Naive B cell (primary cell): ENCODE measurements at regions not wholly inside any gene's neighbourhood (a gene's known extent, or its start where the extent isn't known, plus 50 kb on each side); places are given as distances from the start of the nearest gene placed in this dataset.
"Not testable (repeated sequence)": the region's sequence is repeated elsewhere in the genome, so short reads cannot be mapped to it uniquely, and the experiment has no call there.

Source experiments
- ATAC-seq, 2 donors: fragments of 150-1000 bp; cut with Tn5 transposase; 2 replicates each; pipeline ENCODE4 v1.10.0; 2021; ENCODE audit warnings: low read depth in 2 of 2, mild to moderate bottlenecking in 2 of 2, moderate library complexity in 2 of 2
- DNase-seq: peaks from one replicate; pipeline ENCODE4 v3.0.0; 2022
- H3K27ac Mint-ChIP-seq, 6 donors: one replicate each; pipeline ENCODE4 v1.8.0; 2020 to 2022; ENCODE audit warnings: mild to moderate bottlenecking in 6 of 6, mixed read lengths in 6 of 6, moderate library complexity in 5 of 6, inconsistent platforms in 2 of 6
- H3K27me3 Mint-ChIP-seq, 3 donors: one replicate each; pipeline ENCODE4 v1.8.0; 2021 to 2022; ENCODE audit warnings: mixed read lengths in 3 of 3, mild to moderate bottlenecking in 1 of 3
- H3K36me3 Mint-ChIP-seq, 2 donors: one replicate each; pipeline ENCODE4 v1.8.0; 2020 to 2022; ENCODE audit warnings: mixed read lengths in 2 of 2, inconsistent platforms in 1 of 2, mild to moderate bottlenecking in 1 of 2
- H3K4me1 Mint-ChIP-seq, 3 donors: one replicate each; pipeline ENCODE4 v1.8.0; 2020 to 2022; ENCODE audit warnings: mixed read lengths in 3 of 3, inconsistent platforms in 1 of 3, mild to moderate bottlenecking in 1 of 3, moderate library complexity in 1 of 3
- H3K4me3 Mint-ChIP-seq, 8 donors: one replicate each; pipeline ENCODE4 v1.8.0; 2020 to 2022; ENCODE audit warnings: mild to moderate bottlenecking in 8 of 8, mixed read lengths in 8 of 8, moderate library complexity in 8 of 8, inconsistent platforms in 2 of 8
- H3K9me3 Mint-ChIP-seq, 7 donors: one replicate each; pipeline ENCODE4 v1.8.0; 2020 to 2022; ENCODE audit warnings: mixed read lengths in 7 of 7, mild to moderate bottlenecking in 5 of 7, inconsistent platforms in 2 of 7, moderate library complexity in 1 of 7

- Mint-ChIP-seq H3K9me3 (peaks cover 0 to 10% (median 2%) of the 10 kb centered on the region in 7 donors), H3K4me3 (no peak overlapping the region), H3K4me1 (no peaks in the 10 kb centered on the region), H3K36me3 (no peaks in the 10 kb centered on the region), H3K27ac (no peak overlapping the region), H3K27me3 (peaks cover 0 to 18% (median 16%) of the 10 kb centered on the region in 3 donors)
- DNase-seq (no peak), ATAC-seq (no peak)
These were observed 54.8 kb upstream of the FOXB2 start for GRCh38 chr9:76964612-76965011.

GRCh38 chr9:76962732-76963131, 56.7 kb upstream of the FOXB2 start:
- ATAC-seq (no peak), DNase-seq (no peak)
- H3K27ac Mint-ChIP-seq = no peak overlapping the region
- peaks cover 0 to 2% (median 0%) of the 10 kb centered on the region in 7 donors for H3K9me3 Mint-ChIP-seq
- peaks cover 6 to 26% (median 12%) of the 10 kb centered on the region in 3 donors for H3K27me3 Mint-ChIP-seq
- H3K4me1 Mint-ChIP-seq = no peaks in the 10 kb centered on the region
- no peak overlapping the region for H3K4me3 Mint-ChIP-seq
- H3K36me3 Mint-ChIP-seq = no peaks in the 10 kb centered on the region

GRCh38 chr9:76957258-76957657, 51.3 kb upstream of the PRUNE2 start:
- Mint-ChIP-seq H3K4me1 (no peaks in the 10 kb centered on the region), H3K27me3 (peaks cover 9 to 23% (median 20%) of the 10 kb centered on the region in 3 donors), H3K4me3 (peak overlapping the region in 1 of 8 donors; percentile 9), H3K9me3 (peaks cover 0 to 11% (median 6%) of the 10 kb centered on the region in 7 donors), H3K27ac (no peak overlapping the region), H3K36me3 (peaks cover 0 to 10% of the 10 kb centered on the region in 2 donors)
- ATAC-seq (no peak), DNase-seq (no peak)

- not testable (repeated sequence) for H3K4me1 Mint-ChIP-seq, H3K4me3 Mint-ChIP-seq, H3K27ac Mint-ChIP-seq, ATAC-seq, DNase-seq
- peaks cover 0 to 11% (median 6%) of the 10 kb centered on the region in 7 donors for H3K9me3 Mint-ChIP-seq
- H3K27me3 Mint-ChIP-seq = peaks cover 9 to 23% (median 20%) of the 10 kb centered on the region in 3 donors
- H3K36me3 Mint-ChIP-seq = peaks cover 0 to 10% of the 10 kb centered on the region in 2 donors
These were observed 50.5 kb upstream of the PRUNE2 start for GRCh38 chr9:76956371-76956770.
